ENCODE measurements at regions not wholly inside any gene's neighbourhood (a gene's known extent, or its start where the extent isn't known, plus 50 kb on each side); places are given as distances from the start of the nearest gene placed in this dataset.

DNA sequence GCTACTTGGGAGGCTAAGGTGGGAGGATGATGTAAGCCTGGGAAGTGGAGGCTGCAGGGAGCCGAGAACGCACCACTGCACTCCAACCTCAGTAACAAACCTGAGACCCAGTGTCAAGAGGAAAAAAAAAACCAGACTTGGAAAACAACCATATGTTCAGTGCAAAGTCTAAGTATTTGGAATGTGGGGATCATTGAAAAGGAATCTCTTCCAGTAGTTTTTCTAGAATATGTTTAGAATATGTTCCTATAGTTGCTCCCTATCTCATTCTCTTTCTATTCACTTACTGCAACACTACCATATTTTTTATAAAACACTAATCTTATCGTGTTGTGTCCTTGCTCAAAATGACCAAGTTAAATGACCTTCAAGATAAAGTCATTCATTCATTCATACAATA, 423.5 kb upstream of the SOX5 start:
- in situ Hi-C loops (cut with HindIII; ENCODE audit: extremely low pct_ligation_motif_present, low pct_unique_long_range_greater_than_20kb): no loop called here
- TF ChIP-seq ZNF816 (CRISPR knock-in tag; IDR thresholded peaks at IDR 0.05; ENCODE audit: borderline replicate concordance) (no peak), ZNF770 (CRISPR knock-in tag; IDR thresholded peaks at IDR 0.05) (peak; percentile 53; the same call in 1 of the 2 replicates)
- no peak overlapping the region for H2AFZ ChIP-seq (ENCODE audit: low read length)
- DNase-seq (ENCODE audit: low spot score): peak; percentile 10
- no peaks in the 10 kb centered on the region for H3K9me3 ChIP-seq (ENCODE audit: low read length)
- no peak overlapping the region for H3K4me2 ChIP-seq (ENCODE audit: low read depth, low read length)
- H4K20me1 ChIP-seq (ENCODE audit: insufficient read depth, low read length): no peaks in the 10 kb centered on the region
- intact Hi-C loops (cut with micrococcal nuclease; ENCODE audit: unreplicated experiment): no loop called here
- BruUV-seq (replicated peaks): no TSS peak
- no peaks in the 10 kb centered on the region for H3K36me3 ChIP-seq (replicated peaks in 1 of 2; ENCODE audit: control insufficient read depth in 1 of 2, insufficient read depth in 2 of 2, low read length in 2 of 2)
- H3K4me3 ChIP-seq (replicated peaks in 1 of 3; ENCODE audit: insufficient read depth in 1 of 3, low read depth in 2 of 3, low read length in 3 of 3): no peak overlapping the region
- no peaks in the 10 kb centered on the region for H3K79me2 ChIP-seq (ENCODE audit: insufficient read depth, low read length)
- peaks cover 7% of the 10 kb centered on the region; the same call in 1 of the 2 replicates for H3K4me1 ChIP-seq (ENCODE audit: insufficient read depth, low read length)
- POLR2A ChIA-PET: no interaction called here
- H3K27ac ChIP-seq (ENCODE audit: extremely low read length, insufficient read depth, low read length): no peak overlapping the region
- no peak overlapping the region for H3K9ac ChIP-seq (ENCODE audit: insufficient read depth, low read depth, low read length)
- CTCF ChIA-PET (ENCODE audit: low intra/inter-chr PET ratio, low total read pairs): no interaction called here
- ATAC-seq: no peak
- FAIRE-seq: no peak
- H3K27me3 ChIP-seq (ENCODE audit: control insufficient read depth in 1 of 2, insufficient read depth in 2 of 2, low read length in 2 of 2): no peaks in the 10 kb centered on the region; a peak in 1 of 5 replicates
- WGBS (ENCODE audit: low lambda C conversion rate): 76% methylated on average over 3 of the region's 3 CpGs

- ChIA-PET POLR2A (no interaction called here), CTCF (ENCODE audit: low intra/inter-chr PET ratio, low total read pairs) (no interaction called here)
- Histone ChIP-seq H4K20me1 (ENCODE audit: insufficient read depth, low read length) (no peaks in the 10 kb centered on the region), H2AFZ (ENCODE audit: low read length) (no peak overlapping the region), H3K9ac (ENCODE audit: insufficient read depth, low read depth, low read length) (no peak overlapping the region), H3K36me3 (replicated peaks in 1 of 2; ENCODE audit: control insufficient read depth in 1 of 2, insufficient read depth in 2 of 2, low read length in 2 of 2) (no peaks in the 10 kb centered on the region), H3K4me1 (ENCODE audit: insufficient read depth, low read length) (peaks cover 5% of the 10 kb centered on the region), H3K9me3 (ENCODE audit: low read length) (no peaks in the 10 kb centered on the region), H3K79me2 (ENCODE audit: insufficient read depth, low read length) (no peaks in the 10 kb centered on the region), H3K4me3 (replicated peaks in 1 of 3; ENCODE audit: insufficient read depth in 1 of 3, low read depth in 2 of 3, low read length in 3 of 3) (no peak overlapping the region), H3K27me3 (ENCODE audit: control insufficient read depth in 1 of 2, insufficient read depth in 2 of 2, low read length in 2 of 2) (no peaks in the 10 kb centered on the region), H3K27ac (ENCODE audit: extremely low read length, insufficient read depth, low read length) (no peak overlapping the region), H3K4me2 (ENCODE audit: low read depth, low read length) (no peak overlapping the region)
- DNase-seq (ENCODE audit: low spot score) (no peak), ATAC-seq (0 out of 3 replicates have a peak, but pooled peaks have one; percentile 30), FAIRE-seq (no peak)
- in situ Hi-C loops (cut with HindIII; ENCODE audit: extremely low pct_ligation_motif_present, low pct_unique_long_range_greater_than_20kb): no loop called here
- TF ChIP-seq HMG20A (CRISPR knock-in tag; IDR thresholded peaks at IDR 0.05; ENCODE audit: borderline replicate concordance) (no peak), CBFB (CRISPR knock-in tag; IDR thresholded peaks at IDR 0.05) (no peak), NR2F1 (CRISPR knock-in tag; IDR thresholded peaks at IDR 0.05) (peak in 1 of 2 experiments; percentile 14; a peak in 1 of 4 replicates)
- BruUV-seq (replicated peaks): no TSS peak
- 2% methylated on average over 1 of the region's 1 CpG for WGBS (ENCODE audit: low lambda C conversion rate)
- intact Hi-C loops (cut with micrococcal nuclease; ENCODE audit: unreplicated experiment): no loop called here
Measured at GRCh38 chr12:24366514-24366913, 417.0 kb upstream of the SOX5 start.

All from HepG2 (cell line).